ENCODE measurements at regions not wholly inside any gene's neighbourhood (a gene's known extent, or its start where the extent isn't known, plus 50 kb on each side); places are given as distances from the start of the nearest gene placed in this dataset.
A peak's percentile ranks its signal among the peaks of the same experiment; 100 is the strongest.

DNA sequence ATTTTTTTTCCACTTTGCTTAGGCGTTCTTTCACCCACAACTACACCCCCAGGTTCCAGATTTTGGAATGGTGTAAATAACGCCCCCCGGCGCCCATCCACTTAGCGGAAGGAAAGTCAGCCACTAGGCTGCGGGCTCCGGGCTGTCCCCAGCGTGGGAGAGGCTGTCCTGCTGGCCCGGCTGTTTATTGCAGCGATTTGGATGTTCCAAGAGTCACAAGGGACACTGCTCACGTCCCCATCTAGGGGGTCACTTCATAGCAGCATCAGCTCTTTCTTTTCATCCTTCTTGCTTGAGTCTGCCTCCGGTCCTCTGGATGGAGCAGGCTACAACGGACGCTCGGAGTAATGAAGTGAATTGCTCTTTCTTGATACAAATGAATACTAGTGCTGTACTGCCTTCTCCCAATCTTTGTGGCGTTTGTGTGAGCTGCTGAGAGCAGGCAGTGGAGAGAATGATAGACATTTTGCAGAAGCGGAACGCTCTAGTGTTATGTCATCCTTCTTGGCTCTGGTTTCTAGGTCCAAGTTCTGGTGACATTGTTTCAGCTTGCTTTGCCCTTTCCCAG is 50.7 kb upstream of the PAIP2B start:
- DNase-seq = peak in 1 of 2 donors; percentile 20

- no peak for DNase-seq
Observed at GRCh38 chr2:71277147-71277475, 50.2 kb upstream of the PAIP2B start.

- peak; percentile 82 to 85 for DNase-seq
Observed at GRCh38 chr2:71276311-71277146, 49.6 kb upstream of the PAIP2B start.
